Adrenal gland (tissue), 5 donors: ENCODE measurements at regions not wholly inside any gene's neighbourhood (a gene's known extent, or its start where the extent isn't known, plus 50 kb on each side); places are given as distances from the start of the nearest gene placed in this dataset.

Experiments used
- CTCF ChIP-seq, 6 experiments: fragments of 450-650 bp in 4 of 6; fragments of 200-600 bp in 2 of 6; sonication (generic) in 1 of 6; IDR thresholded peaks; 1 replicate in 5 of 6; 2 replicates in 1 of 6; pipeline versions ENCODE4 v1.5.1 to v1.8.0; 2016 to 2021; ENCODE audit warnings: antibody characterized with exemption in 6 of 6, mild to moderate bottlenecking in 2 of 6, moderate library complexity in 1 of 6
- POLR2A ChIP-seq, 2 donors: fragments of 450-650 bp; IDR thresholded peaks; one replicate each; pipeline ENCODE4 v1.6.1; 2017; ENCODE audit warnings: antibody characterized with exemption in 2 of 2, mild to moderate bottlenecking in 2 of 2, moderate library complexity in 1 of 2
- donor health status: DM: no; HTN: no; CAD: no.

GRCh38 chr5:40284863-40285262 lies 394.9 kb upstream of the PTGER4 start:
- TF ChIP-seq CTCF (IDR thresholded peaks at IDR 0.05) (no peak), POLR2A (IDR thresholded peaks at IDR 0.05) (no peak)
